Urothelium cell line (cell line): ENCODE measurements at regions not wholly inside any gene's neighbourhood (a gene's known extent, or its start where the extent isn't known, plus 50 kb on each side); places are given as distances from the start of the nearest gene placed in this dataset.
"Not testable (repeated sequence)": the region's sequence is repeated elsewhere in the genome, so short reads cannot be mapped to it uniquely, and the experiment has no call there.

Experiments used
- DNase-seq: peaks from one replicate; pipeline ENCODE4 v3.0.0; 2011; ENCODE audit warnings: low spot score, mixed read lengths
- FAIRE-seq: peaks from 2 replicates; lab custom pipeline; 2011; peaks lifted over from hg19 to GRCh38; lab: Jason Lieb, UNC

- DNase-seq: no peak
- FAIRE-seq: no peak
Measured at GRCh38 chr13:98075048-98075447, 67.8 kb upstream of the FARP1 start.

- DNase-seq, FAIRE-seq: not testable (repeated sequence)
Measured at GRCh38 chr13:98076309-98076708, 66.6 kb upstream of the FARP1 start.

- no peak for FAIRE-seq
Measured at GRCh38 chr13:98080280-98080679, 62.6 kb upstream of the FARP1 start.

GRCh38 chr13:98083507-98083906 lies 59.4 kb upstream of the FARP1 start:
- DNase-seq (peak; percentile 44), FAIRE-seq (no peak)

More at GRCh38 chr13:98080280-98080679, 62.6 kb upstream of the FARP1 start:
- no peak for DNase-seq

GRCh38 chr13:98083936-98084335 lies 59.0 kb upstream of the FARP1 start:
- FAIRE-seq: no peak

GRCh38 chr13:98089246-98089645 lies 53.6 kb upstream of the FARP1 start:
- no peak for FAIRE-seq
- DNase-seq: no peak

More at GRCh38 chr13:98083936-98084335, 59.0 kb upstream of the FARP1 start:
- no peak for DNase-seq

- FAIRE-seq (no peak), DNase-seq (no peak)
Measured at GRCh38 chr13:98092888-98093287, 50.0 kb upstream of the FARP1 start.
